T-cell (primary cell): ENCODE measurements at regions not wholly inside any gene's neighbourhood (a gene's known extent, or its start where the extent isn't known, plus 50 kb on each side); places are given as distances from the start of the nearest gene placed in this dataset.

ENCODE experiments used
- ATAC-seq, 4 experiments: fragments of 200-7000 bp in 3 of 4; fragments of 150-1000 bp in 1 of 4; cut with Tn5 transposase; replicated peaks in 1 of 4; 1 replicate in 3 of 4; 2 replicates in 1 of 4; pipeline ENCODE4 v1.10.0; 2021; ENCODE audit warnings: moderate library complexity in 3 of 4, mild to moderate bottlenecking in 2 of 4, moderate number of reproducible peaks in 1 of 4
- CTCF ChIA-PET, 2 donors: fragments of 300-600 bp; sonication (Branson Sonifier 250); formaldehyde crosslinking; loops; one replicate each; lab custom pipeline; 2022; ENCODE audit warnings: antibody characterized with exemption in 2 of 2; lab: Charles Lee
- POLR2A ChIA-PET, 2 donors: fragments of 300-600 bp; sonication (Branson Sonifier 250); formaldehyde crosslinking; loops; one replicate each; lab custom pipeline; 2022; ENCODE audit warnings: antibody characterized with exemption in 2 of 2; lab: Charles Lee
- DNase-seq, 35 experiments: peaks; one replicate each; pipeline versions ENCODE4 v3.0.0 to v3.0.0-alpha.2; 2013 to 2023
- H3K27ac ChIP-seq: one replicate; pipeline ENCODE4 v1.5.1; 2013; ENCODE audit warnings: low read length
- H3K27me3 ChIP-seq, 2 experiments: replicated peaks in 1 of 2; 1 replicate in 1 of 2; 2 replicates in 1 of 2; pipeline versions ENCODE4 v1.6.1 to v1.7.0; 2013; ENCODE audit warnings: low read length in 1 of 2, mixed read lengths in 1 of 2; ENCODE audit not compliant: control insufficient read depth in 2 of 2, insufficient read depth in 2 of 2; ENCODE audit errors: extremely low read depth in 1 of 2
- H3K36me3 ChIP-seq, 2 donors: 1 replicate in 1 of 2; 2 replicates in 1 of 2; pipeline versions ENCODE4 v1.6.1 to v1.7.0; 2013; ENCODE audit warnings: low read length in 1 of 2; ENCODE audit not compliant: control insufficient read depth in 2 of 2, insufficient read depth in 1 of 2; ENCODE audit errors: extremely low read depth in 1 of 2
- H3K4me1 ChIP-seq, 2 experiments: 1 replicate in 1 of 2; 2 replicates in 1 of 2; pipeline versions ENCODE4 v1.6.1 to v1.7.0; 2013; ENCODE audit warnings: low read length in 2 of 2, mixed read lengths in 1 of 2; ENCODE audit not compliant: insufficient read depth in 2 of 2, control insufficient read depth in 1 of 2; ENCODE audit errors: extremely low read depth in 1 of 2
- H3K4me3 ChIP-seq, 2 donors: 1 replicate in 1 of 2; 2 replicates in 1 of 2; pipeline versions ENCODE4 v1.5.1 to v1.7.0; 2013; ENCODE audit warnings: mild to moderate bottlenecking in 2 of 2, low read length in 1 of 2, moderate library complexity in 1 of 2; ENCODE audit not compliant: control insufficient read depth in 1 of 2; ENCODE audit errors: extremely low read depth in 1 of 2
- H3K9me3 ChIP-seq: 2 replicates; pipeline ENCODE4 v1.7.0; 2013
- H3K27ac Mint-ChIP-seq, 2 donors: one replicate each; pipeline ENCODE4 v1.8.0; 2020 to 2021; ENCODE audit warnings: mild to moderate bottlenecking in 2 of 2, mixed read lengths in 2 of 2
- H3K27me3 Mint-ChIP-seq, 2 donors: one replicate each; pipeline ENCODE4 v1.8.0; 2021 to 2022; ENCODE audit warnings: mixed read lengths in 2 of 2
- H3K36me3 Mint-ChIP-seq: one replicate; pipeline ENCODE4 v1.8.0; 2021; ENCODE audit warnings: mixed read lengths
- H3K4me1 Mint-ChIP-seq, 3 donors: one replicate each; pipeline ENCODE4 v1.8.0; 2020 to 2022; ENCODE audit warnings: mixed read lengths in 3 of 3, mild to moderate bottlenecking in 1 of 3
- H3K4me3 Mint-ChIP-seq, 3 donors: one replicate each; pipeline ENCODE4 v1.8.0; 2020 to 2022; ENCODE audit warnings: mild to moderate bottlenecking in 3 of 3, mixed read lengths in 3 of 3, moderate library complexity in 3 of 3
- H3K9me3 Mint-ChIP-seq, 3 donors: one replicate each; pipeline ENCODE4 v1.8.0; 2020 to 2022; ENCODE audit warnings: mixed read lengths in 3 of 3
- WGBS: methylation state at CpG from one replicate; pipeline ENCODE4 v1.1.5; 2013; ENCODE audit warnings: missing lambda C conversion rate; ENCODE audit not compliant: insufficient coverage; 5-methylcytosine and 5-hydroxymethylcytosine counted together

- CTCF ChIA-PET, result no interaction called here
- WGBS, result 63% methylated on average over 37 of the region's 42 CpGs
- POLR2A ChIA-PET, result no interaction called here
- no peak overlapping the region for H3K27ac ChIP-seq
- H3K4me1 Mint-ChIP-seq, result no peaks in the 10 kb centered on the region
- no peak overlapping the region for H3K4me3 Mint-ChIP-seq
- H3K36me3 ChIP-seq, result no peaks in the 10 kb centered on the region
- H3K27ac Mint-ChIP-seq, result no peak overlapping the region
- peaks cover 25 to 52% of the 10 kb centered on the region in 2 donors for H3K27me3 Mint-ChIP-seq
- H3K36me3 Mint-ChIP-seq, result no peaks in the 10 kb centered on the region
- no peak overlapping the region for H3K4me3 ChIP-seq
- no peaks in the 10 kb centered on the region for H3K9me3 ChIP-seq
- DNase-seq (no peak), ATAC-seq (no peak)
- peaks cover 0 to 90% of the 10 kb centered on the region in 2 experiments for H3K27me3 ChIP-seq
- H3K9me3 Mint-ChIP-seq, result no peaks in the 10 kb centered on the region
- no peaks in the 10 kb centered on the region for H3K4me1 ChIP-seq
These were observed 58.3 kb upstream of the BHLHE23 start for GRCh38 chr20:63064745-63065711.

- Mint-ChIP-seq H3K9me3 (no peaks in the 10 kb centered on the region), H3K4me3 (no peak overlapping the region), H3K36me3 (no peaks in the 10 kb centered on the region), H3K27ac (no peak overlapping the region), H3K4me1 (no peaks in the 10 kb centered on the region), H3K27me3 (peaks cover 23 to 52% of the 10 kb centered on the region in 2 donors)
- 83% methylated on average over 18 of the region's 18 CpGs for WGBS
- no peak for DNase-seq
- H3K4me1 ChIP-seq, result no peaks in the 10 kb centered on the region
- H3K9me3 ChIP-seq, result no peaks in the 10 kb centered on the region
- CTCF ChIA-PET, result no interaction called here
- POLR2A ChIA-PET, result no interaction called here
- H3K36me3 ChIP-seq, result no peaks in the 10 kb centered on the region
- no peak for ATAC-seq
- H3K4me3 ChIP-seq, result no peak overlapping the region
- H3K27me3 ChIP-seq, result peaks cover 0 to 90% of the 10 kb centered on the region in 2 experiments
- no peak overlapping the region for H3K27ac ChIP-seq
These were observed 57.5 kb upstream of the BHLHE23 start for GRCh38 chr20:63064310-63064709.

- H3K4me1 Mint-ChIP-seq, result no peaks in the 10 kb centered on the region
- Histone ChIP-seq H3K9me3 (no peaks in the 10 kb centered on the region), H3K4me1 (no peaks in the 10 kb centered on the region), H3K4me3 (no peak overlapping the region), H3K27me3 (peaks cover 0 to 89% of the 10 kb centered on the region in 2 experiments), H3K36me3 (no peaks in the 10 kb centered on the region), H3K27ac (no peak overlapping the region)
- H3K9me3 Mint-ChIP-seq, result no peaks in the 10 kb centered on the region
- H3K4me3 Mint-ChIP-seq, result no peak overlapping the region
- WGBS, result 71% methylated on average over 3 of the region's 23 CpGs
- peaks cover 19 to 47% of the 10 kb centered on the region in 2 donors for H3K27me3 Mint-ChIP-seq
- no peaks in the 10 kb centered on the region for H3K36me3 Mint-ChIP-seq
- H3K27ac Mint-ChIP-seq, result no peak overlapping the region
- DNase-seq (no peak), ATAC-seq (no peak)
- ChIA-PET CTCF (no interaction called here), POLR2A (no interaction called here)
These were observed 55.7 kb upstream of the BHLHE23 start for GRCh38 chr20:63062188-63063140.

- Histone ChIP-seq H3K9me3 (no peaks in the 10 kb centered on the region), H3K27ac (no peak overlapping the region), H3K36me3 (no peaks in the 10 kb centered on the region), H3K27me3 (peaks cover 0 to 84% of the 10 kb centered on the region in 2 experiments), H3K4me3 (no peak overlapping the region), H3K4me1 (peaks cover 0 to under 1% of the 10 kb centered on the region in 2 experiments)
- Mint-ChIP-seq H3K4me1 (no peaks in the 10 kb centered on the region), H3K27ac (no peak overlapping the region), H3K27me3 (peaks cover 14 to 40% of the 10 kb centered on the region in 2 donors), H3K4me3 (no peak overlapping the region), H3K9me3 (no peaks in the 10 kb centered on the region), H3K36me3 (no peaks in the 10 kb centered on the region)
- ChIA-PET POLR2A (no interaction called here), CTCF (no interaction called here)
- WGBS, result 93% methylated on average over 14 of the region's 14 CpGs
- no peak for DNase-seq
- no peak for ATAC-seq
These were observed 55.0 kb upstream of the BHLHE23 start for GRCh38 chr20:63061771-63062100.

GRCh38 chr20:63061051-63061770, 54.4 kb upstream of the BHLHE23 start:
- no peaks in the 10 kb centered on the region for H3K4me1 Mint-ChIP-seq
- DNase-seq (no peak), ATAC-seq (no peak)
- H3K9me3 ChIP-seq, result no peaks in the 10 kb centered on the region
- no peak overlapping the region for H3K4me3 ChIP-seq
- no peak overlapping the region for H3K27ac Mint-ChIP-seq
- peaks cover 0 to 84% of the 10 kb centered on the region in 2 experiments for H3K27me3 ChIP-seq
- no peaks in the 10 kb centered on the region for H3K36me3 Mint-ChIP-seq
- no peaks in the 10 kb centered on the region for H3K36me3 ChIP-seq
- 92% methylated on average over 29 of the region's 29 CpGs for WGBS
- H3K4me3 Mint-ChIP-seq, result no peak overlapping the region
- H3K9me3 Mint-ChIP-seq, result no peaks in the 10 kb centered on the region
- H3K27me3 Mint-ChIP-seq, result peaks cover 14 to 36% of the 10 kb centered on the region in 2 donors
- ChIA-PET POLR2A (no interaction called here), CTCF (no interaction called here)
- peaks cover 0 to 6% of the 10 kb centered on the region in 2 experiments for H3K4me1 ChIP-seq
- H3K27ac ChIP-seq, result no peak overlapping the region
